HG03342 (cell line): ENCODE measurements at regions not wholly inside any gene's neighbourhood (a gene's known extent, or its start where the extent isn't known, plus 50 kb on each side); places are given as distances from the start of the nearest gene placed in this dataset.

Experiments
- ATAC-seq: cut with Tn5 transposase; IDR thresholded peaks from one replicate; pipeline ENCODE4 v1.9.1; 2021; ENCODE audit warnings: mild to moderate bottlenecking, moderate library complexity; ENCODE audit not compliant: unreplicated experiment

DNA sequence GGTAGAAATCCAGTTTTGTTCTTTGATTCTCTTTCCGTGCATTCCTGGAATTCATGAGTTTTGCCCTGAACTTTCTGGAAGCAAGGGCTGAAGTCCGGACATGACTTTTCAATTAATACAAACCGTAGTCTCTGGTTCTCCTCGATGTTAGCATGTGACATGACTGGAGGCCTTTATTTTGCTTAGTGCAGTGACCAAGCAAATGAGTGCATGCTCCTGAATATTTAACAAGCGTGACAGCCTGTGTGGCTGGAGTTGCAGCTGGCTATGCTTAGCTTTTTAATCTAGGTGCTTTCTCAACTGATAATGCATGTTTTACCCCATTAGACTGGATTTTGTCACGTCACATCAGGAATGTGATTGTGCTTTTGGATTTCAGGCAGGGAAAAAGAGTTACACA lies 302.1 kb downstream of the MAP2K6 start:
- no peak for ATAC-seq

DNA sequence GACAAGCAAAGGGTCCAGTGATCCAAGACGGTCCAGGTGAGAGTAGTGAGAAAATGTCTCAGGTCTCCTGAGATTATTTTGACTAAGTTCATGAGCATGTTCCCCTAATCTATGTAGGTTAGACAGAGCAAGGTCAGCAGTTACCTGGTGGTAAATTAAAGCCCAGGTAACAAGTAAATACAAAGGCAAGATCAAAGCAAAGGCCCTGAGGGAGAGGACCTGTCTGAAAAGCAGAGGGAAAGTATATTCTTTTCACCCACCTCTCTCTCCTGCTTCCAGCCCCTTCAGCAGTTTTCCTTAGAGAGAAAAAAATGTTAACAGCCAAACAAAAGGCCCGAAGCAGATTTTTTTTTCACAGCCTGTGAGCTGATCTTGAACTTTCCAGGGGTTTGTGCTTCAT lies 302.7 kb downstream of the MAP2K6 start:
- no peak for ATAC-seq

DNA sequence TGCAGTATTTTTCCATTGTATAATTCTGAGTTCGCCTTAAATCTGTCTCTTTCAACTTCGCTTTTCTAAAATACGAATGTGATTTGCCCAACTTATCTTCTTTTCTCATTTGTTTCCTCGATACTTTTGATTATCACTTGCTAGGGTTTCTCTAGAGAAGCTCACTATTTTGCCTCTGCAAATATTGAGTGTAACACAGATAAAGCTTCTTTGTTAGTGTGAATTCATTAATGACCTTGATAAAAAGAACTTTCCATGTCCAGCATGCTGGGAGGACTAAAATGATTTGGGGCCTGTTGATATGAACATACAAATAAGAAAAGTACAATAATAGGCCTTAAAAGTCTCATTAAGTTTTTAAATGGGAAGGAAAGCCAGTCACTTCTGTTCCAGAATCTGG lies 303.3 kb downstream of the MAP2K6 start:
- no peak for ATAC-seq

DNA sequence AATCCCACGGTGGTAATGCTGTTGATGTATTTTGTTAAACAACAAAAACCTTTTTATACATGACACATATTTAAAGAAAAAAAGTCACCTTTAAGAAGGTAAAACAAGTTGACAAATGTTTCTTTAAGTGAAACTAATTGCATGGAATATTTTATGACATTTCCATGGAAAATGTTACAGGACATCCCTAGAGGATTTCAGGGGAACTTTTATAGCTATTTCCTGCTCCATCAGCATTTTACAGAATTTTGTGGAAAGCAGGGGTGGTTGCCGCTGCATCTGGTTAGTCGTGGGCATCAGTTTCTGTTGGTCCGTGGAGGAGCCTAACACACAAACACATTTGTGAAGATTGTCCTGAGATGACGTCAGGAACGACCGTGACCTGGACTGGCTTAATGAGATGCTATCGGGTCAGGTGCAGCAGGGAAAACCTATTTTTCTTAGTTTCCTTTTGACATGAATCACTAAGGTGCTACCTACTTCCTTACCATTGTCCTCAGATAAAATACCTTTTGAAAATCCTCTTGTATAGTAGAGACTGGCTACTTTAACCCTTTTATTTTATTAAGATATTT lies 305.1 kb downstream of the MAP2K6 start:
- no peak for ATAC-seq

DNA sequence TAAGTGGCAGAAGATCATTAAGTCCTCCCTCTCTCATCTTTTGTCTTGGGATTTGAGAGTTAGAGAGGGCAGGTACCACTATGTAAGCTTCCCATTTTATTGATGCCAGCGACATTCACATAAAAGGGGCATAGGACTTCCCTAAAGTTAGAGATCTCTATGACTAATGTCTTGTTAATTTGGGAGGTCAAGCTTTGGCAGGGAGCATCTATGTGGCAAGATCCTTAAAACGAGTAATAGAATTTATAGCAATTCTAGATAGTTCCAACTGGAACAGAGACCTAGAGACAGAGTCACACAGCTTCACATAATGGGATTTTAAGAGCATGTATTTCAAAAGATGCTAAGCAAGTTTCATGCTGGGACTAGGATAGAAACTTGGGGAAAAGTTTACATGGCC lies 308.0 kb downstream of the MAP2K6 start:
- no peak for ATAC-seq

DNA sequence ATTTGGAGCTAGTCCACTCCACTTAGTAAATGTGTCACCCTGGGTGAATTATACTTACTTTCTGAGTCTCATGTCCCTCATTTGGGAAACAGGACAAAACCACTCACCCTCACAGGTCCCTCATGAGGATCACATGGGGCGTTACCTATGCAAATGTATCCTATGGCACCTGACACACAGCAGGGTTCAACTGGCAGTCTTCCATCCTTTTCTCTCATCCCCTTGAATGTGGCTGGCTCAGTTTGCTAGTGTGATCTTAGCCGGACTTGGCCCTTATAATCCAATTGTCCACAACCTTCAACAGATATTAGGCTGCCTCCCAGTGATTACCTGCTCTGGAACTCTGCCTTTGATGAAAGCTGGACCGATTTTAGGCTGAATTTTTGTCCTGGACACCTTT lies 308.8 kb downstream of the MAP2K6 start:
- no peak for ATAC-seq

DNA sequence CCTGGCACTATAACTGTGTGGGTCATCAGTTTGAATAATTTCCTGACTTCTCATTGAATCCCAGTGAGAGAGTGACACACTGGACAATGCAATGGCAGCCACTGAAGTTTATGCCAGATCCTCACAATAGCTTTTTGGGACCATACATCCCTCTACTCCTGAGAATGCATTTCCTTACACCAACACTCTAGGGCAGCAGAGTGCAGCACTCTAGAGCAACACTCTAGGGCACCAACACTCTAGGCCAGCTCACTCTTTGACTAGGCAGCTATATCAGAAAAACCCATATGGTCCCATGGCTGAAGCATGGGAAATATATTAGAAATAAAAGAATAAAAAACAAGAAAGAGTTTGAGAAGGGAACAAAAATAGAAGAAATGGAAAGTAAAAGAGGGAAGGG lies 309.2 kb downstream of the MAP2K6 start:
- no peak for ATAC-seq

DNA sequence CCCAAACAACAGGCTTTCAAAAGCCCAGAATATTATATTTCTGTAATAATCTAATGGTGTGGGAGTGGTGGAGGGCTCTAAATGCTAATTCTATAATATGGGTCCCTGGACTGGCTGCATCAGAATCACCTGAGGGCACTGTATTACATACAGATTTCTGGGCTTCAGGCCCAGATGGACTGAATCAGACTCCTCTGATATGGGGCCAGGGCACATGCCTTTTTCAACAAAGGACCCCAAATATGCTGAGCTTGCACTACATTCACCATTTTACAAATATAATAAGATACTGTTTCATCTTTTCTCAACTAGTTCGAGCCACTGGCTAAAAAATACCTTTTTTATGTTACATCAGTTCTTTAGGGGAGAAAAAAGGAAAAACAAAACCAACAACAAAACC lies 309.7 kb downstream of the MAP2K6 start:
- ATAC-seq: no peak

DNA sequence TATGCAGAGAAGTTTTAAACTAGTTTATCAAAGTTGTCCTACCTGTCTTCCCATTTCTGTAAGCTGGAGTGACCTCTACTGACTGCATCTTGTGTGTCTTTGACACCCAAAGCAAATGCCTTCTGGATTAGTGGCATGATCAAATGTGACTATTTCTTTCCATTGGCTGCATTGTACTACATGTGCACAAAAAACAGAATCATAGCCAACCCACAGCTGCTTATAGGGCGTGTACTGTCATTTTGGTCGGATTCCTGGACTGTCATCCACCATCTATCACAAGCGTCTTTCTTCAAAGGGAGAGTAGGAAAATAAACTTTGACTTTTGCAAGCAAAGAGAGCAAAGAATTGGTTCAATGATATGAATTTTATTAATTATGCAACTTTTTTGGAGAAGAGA lies 310.6 kb downstream of the MAP2K6 start:
- no peak for ATAC-seq

DNA sequence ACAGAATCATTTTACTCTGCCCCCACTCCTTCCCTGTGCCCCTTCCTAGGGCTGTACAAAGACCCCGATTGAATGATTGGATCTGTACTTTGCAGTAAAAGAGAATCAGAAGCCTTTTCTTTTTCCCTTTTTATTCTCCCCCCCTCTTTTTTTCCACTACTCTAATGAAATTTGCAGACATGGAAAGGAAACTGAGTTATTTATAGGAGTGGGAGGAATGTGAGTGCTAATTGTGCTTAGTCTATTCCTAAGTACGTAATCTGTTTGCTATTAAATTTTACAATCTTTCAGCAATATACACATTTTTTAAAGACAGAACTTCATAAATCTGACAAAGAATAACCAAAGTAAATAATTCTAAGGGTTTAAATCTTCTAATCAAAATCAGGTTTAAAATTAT lies 314.3 kb downstream of the MAP2K6 start:
- ATAC-seq: no peak

DNA sequence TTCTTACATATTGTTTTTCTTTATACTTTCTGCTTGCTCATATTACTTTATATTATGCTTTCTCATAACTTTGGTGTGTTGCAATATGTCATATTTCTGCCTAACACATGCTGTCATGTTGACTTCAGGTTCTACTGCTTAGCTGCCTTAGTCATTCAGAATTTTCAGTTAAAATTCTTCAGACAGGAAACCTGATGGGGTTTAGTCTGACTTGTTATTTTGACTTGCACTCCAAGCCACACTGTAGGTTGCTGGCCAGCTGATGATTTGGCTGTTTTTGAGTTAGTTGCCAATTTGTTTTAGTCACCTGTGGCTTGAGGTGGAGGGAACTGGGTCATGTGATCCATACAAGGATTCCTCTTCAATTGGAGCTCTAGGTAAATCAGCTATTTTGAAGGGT lies 315.4 kb downstream of the MAP2K6 start:
- no peak for ATAC-seq

DNA sequence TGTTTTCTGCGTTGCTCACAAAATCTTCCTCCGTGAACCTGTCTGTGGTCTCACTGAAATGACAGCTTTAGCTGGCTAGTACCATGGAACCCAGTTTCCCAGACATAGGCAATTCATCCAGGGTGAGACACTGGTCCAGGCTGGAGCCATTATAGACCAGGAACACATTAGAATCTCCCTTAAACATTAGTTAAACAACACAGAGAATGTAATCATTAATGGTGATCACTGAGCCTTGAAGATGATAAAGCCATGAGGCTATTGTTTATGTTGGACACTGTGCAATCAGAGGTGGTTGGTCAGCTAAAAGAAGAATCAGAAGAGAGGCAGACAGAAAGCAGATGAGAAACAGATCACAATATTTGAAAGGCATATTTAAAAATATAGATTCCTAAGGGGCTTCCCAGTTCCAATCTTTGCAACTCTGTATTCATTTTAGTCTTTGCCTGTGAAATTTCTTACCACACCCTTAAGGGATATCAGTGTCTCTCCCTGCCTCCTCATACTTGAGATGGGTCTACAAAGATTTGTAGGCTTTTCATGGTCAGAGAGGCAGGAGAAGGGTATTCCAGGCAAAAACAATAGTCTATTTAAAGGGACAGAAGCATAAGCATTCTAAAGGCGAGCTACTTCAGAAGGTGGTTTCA lies 317.9 kb downstream of the MAP2K6 start:
- no peak for ATAC-seq

DNA sequence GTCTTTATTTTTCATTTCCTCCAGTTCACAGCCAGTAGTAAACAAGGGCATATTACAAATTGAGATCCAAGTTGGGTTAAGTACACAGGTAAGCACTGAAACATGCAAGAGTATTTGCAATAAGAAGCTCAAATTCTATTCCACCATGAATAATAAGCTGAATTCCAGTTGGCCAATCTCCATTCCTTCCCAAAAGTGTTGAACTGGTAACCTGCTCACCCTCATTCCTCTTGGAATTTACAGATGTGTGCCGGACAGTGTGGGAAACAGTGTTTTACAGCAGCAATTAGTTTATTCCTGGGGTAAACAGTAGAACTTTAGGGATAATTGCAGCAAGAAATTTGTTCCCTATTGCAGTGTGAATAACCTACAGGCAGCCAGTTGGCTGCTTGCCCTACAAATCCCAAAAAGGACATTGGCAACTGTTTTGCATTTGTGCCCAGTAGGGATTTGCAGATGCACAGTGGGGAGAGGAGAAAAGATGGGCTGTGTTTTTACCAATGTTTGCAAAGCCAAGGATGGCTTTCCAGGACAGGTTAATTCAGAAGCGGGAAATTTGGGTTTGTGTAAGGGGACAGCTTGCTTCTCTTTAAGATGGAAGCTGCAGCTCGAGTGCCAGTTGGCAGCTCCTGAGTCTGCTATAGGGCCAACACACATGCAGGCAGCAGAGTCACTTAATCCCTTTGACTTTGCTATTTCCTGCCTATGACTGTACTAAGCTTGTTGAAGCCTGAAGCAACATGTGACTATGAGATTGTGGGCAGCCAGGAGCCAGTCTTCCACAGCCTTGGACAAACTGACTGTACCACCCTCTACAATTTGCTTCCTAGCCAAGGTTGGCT lies 318.9 kb downstream of the MAP2K6 start:
- no peak for ATAC-seq

DNA sequence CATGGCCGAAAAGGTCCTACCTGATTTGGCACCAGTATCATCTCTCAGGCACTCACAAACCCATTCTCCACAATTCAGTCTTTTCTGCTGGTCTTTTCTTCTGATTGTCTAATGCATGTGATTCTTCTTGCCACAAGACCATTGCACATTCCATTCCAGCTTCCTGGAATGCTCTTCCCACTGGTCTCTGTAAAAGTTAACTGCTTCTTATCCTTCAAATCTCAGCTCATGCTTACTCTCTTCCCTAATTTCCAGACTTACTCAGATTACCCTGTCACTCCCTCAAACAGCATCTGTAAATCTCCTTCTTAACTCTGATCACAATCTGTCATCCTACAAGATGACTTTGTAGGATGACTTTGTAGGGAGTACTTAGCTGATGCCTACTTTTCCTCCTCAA lies 320.2 kb downstream of the MAP2K6 start:
- no peak for ATAC-seq

DNA sequence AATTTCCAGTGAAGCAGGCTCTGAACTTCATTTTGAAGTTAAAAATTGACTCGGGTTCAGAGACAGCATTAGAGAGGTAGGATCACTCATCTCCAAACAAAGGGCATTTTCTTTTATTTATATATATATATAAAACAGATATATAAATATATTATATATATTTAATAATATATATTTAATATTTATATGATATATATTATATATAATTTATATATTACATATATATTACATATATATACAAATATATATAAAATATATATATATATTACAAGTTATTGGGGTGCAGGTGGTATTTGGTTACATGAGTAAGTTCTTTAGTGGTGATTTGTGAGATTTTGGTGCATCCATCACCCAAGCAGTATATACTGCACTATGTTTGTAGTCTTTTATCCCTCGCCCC lies 320.8 kb downstream of the MAP2K6 start:
- ATAC-seq: no peak

DNA sequence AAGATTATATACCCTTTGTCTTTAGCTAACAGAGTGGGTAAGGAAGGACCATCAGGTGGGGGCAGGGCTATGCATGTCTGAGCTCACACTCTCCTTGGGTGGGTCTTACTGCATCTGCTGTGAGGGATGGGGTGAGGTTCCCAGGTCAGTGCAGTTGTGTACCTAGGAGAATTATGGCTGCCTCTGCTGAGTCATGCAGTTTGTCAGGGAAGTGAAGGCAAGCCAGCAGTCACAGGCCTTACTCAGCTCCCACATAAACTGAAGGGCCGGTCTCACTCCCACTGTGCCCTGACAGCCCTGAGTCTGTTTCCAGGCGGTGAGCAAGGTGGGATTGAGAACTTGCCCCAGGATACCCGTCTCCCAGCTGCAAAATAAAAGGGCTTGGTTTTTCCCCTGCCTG lies 328.6 kb downstream of the MAP2K6 start:
- no peak for ATAC-seq

DNA sequence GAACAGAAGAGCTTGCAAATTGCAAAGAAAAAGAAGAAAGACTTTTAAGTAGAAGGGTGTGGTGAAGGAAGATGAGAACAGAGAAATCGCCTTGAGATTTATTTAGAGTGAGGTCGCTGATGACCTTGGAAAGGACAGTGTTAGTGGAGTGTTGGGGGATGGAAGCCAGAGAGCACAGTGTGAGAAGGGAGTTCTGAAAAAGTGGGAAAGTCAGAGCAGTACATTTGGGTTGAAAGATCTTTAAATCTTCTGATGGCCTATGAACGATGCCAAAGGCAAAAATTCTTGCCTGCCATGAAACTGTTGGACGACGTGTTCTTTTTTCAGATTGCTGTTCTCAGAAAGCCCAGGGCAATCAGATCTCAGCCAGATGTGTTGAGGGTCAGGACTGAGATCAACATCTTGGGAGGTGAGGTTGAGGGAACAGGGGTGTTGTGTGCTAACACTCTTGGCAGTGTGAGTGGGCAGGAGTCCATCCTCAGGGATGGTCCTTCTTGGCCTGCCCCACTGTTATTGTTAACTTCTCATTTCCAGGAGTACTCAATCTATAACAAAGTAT lies 330.1 kb downstream of the MAP2K6 start:
- no peak for ATAC-seq

DNA sequence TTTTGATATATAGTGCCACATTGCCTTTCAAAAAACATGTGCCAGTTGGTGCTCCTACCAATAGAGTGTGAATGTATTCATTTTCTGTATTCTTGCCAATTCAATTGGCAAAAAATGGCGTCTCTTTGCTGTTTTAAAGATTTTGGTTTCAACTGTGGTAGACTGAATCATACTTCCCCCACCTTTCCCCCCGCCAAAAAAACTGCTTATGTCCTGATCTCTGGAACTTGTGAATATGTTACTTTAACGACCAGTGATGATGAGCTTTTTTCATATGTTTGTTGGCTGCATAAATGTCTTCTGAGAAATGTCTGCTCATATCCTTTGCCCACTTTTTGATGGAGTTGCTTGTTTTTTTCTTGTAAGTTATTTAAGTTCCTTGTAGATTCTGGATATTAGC lies 325.1 kb upstream of the KCNJ16 start:
- ATAC-seq: no peak

DNA sequence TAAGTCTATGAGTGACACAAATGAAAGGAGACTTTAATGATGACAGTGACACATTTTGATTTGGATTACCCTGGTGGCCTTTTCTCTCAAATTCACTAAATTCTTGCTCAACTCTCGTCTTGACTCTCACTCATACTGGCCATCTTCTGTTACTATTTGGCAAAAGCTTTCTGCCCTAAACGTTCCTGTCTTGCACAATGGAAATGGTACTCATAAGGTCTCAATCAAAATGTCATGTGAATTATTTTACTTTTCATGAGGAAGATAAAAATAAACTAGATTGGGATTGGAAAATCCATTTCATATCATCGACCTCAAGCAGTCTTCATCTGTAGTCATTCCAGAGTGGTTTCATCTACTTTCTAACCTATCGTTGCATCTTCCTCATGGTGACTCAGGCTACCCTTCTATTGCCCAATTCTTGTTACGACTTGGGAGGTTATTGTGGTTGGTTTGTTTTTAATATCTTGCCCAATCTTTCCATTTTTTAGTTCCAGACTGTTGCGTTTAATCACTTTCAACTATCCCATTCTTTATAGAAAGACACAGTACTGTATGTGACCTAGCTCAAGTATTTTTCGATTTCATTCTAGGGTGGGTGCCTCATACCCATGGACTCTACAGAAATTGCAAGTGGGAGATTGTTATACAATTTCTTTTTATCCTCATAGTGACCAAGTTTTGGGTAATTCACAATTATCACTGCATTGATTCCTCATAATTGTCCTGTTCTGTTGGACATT lies 317.2 kb upstream of the KCNJ16 start:
- no peak for ATAC-seq

DNA sequence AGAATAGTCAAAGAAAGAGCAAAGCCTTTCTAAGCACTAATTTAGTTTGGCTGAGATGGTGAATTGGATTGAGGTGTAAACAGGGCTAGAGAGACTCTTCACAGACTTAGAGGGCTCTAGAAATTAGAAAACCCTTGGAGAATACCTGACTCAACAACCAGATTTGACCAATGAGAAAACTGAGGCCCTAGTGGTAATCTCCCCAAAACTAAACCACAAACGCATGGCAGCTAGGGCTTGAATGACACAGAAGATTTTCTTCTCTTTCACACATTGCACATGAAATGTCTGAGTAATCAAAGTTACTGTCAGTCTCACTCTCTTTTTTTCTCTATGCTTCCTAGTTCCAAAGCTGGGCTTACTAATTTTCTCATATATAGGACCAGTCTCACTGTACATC lies 314.5 kb upstream of the KCNJ16 start:
- ATAC-seq: no peak

DNA sequence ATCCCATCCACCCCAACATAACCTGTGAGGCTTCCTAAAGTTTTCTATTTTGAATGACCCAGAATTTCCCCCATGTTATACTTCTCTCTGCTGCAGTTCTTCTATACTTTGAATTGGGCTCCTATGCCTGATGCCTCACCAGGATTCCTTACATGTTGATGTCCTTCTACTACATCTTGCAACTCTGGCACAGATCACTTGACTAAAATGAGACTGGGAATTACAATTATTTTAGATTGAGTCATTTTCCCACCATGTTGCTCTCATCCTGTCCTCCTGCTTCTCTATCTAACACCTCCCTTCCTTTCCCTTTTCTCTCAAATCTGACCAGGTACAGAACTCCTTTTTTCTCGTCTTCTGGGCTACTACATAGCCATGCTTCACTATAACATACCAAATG lies 314.0 kb upstream of the KCNJ16 start:
- no peak for ATAC-seq
